DMS53 (cell line): ENCODE measurements at regions not wholly inside any gene's neighbourhood (a gene's known extent, or its start where the extent isn't known, plus 50 kb on each side); places are given as distances from the start of the nearest gene placed in this dataset.
"Not testable (repeated sequence)": the region's sequence is repeated elsewhere in the genome, so short reads cannot be mapped to it uniquely, and the experiment has no call there.

ENCODE experiments used
- DNase-seq: peaks from one replicate; lab custom pipeline; 2025; lab: John Stamatoyannopoulos, UW

- DNase-seq = no peak
Measured at GRCh38 chr3:181533811-181534210, 177.9 kb upstream of the SOX2 start.

GRCh38 chr3:181530584-181530983 lies 181.1 kb upstream of the SOX2 start:
- no peak for DNase-seq

GRCh38 chr3:181521831-181522230 lies 189.9 kb upstream of the SOX2 start:
- no peak for DNase-seq

- no peak for DNase-seq
Measured at GRCh38 chr3:181518222-181518621, 193.5 kb upstream of the SOX2 start.

GRCh38 chr3:181512787-181513186 lies 198.9 kb upstream of the SOX2 start:
- DNase-seq = no peak

- DNase-seq = no peak
Measured at GRCh38 chr3:181510500-181510899, 201.2 kb upstream of the SOX2 start.

GRCh38 chr3:181497358-181497757 lies 214.4 kb upstream of the SOX2 start:
- DNase-seq = no peak

GRCh38 chr3:181493423-181493822 lies 218.3 kb upstream of the SOX2 start:
- DNase-seq = no peak

- DNase-seq = no peak
Measured at GRCh38 chr3:181488536-181488935, 223.2 kb upstream of the SOX2 start.

- peak; percentile 63 for DNase-seq
Measured at GRCh38 chr3:181487236-181487978, 224.3 kb upstream of the SOX2 start.

- DNase-seq = peak; percentile 2
Measured at GRCh38 chr3:181486141-181486885, 225.4 kb upstream of the SOX2 start.

- DNase-seq = no peak
Measured at GRCh38 chr3:181484026-181484425, 227.7 kb upstream of the SOX2 start.

- not testable (repeated sequence) for DNase-seq
Measured at GRCh38 chr3:181475146-181475545, 236.6 kb upstream of the SOX2 start.

GRCh38 chr3:181470349-181470748 lies 241.4 kb upstream of the SOX2 start:
- no peak for DNase-seq

- DNase-seq = no peak
Measured at GRCh38 chr3:181464033-181464694, 247.6 kb upstream of the SOX2 start.

- no peak for DNase-seq
Measured at GRCh38 chr3:181461381-181461780, 250.3 kb upstream of the SOX2 start.

GRCh38 chr3:181459516-181459915 lies 252.2 kb upstream of the SOX2 start:
- DNase-seq = no peak

GRCh38 chr3:181458857-181459256 lies 252.9 kb upstream of the SOX2 start:
- no peak for DNase-seq

GRCh38 chr3:181457756-181458155 lies 254.0 kb upstream of the SOX2 start:
- no peak for DNase-seq

- DNase-seq = no peak
Measured at GRCh38 chr3:181457190-181457589, 254.5 kb upstream of the SOX2 start.

GRCh38 chr3:181455276-181455675 lies 256.4 kb upstream of the SOX2 start:
- DNase-seq = no peak

GRCh38 chr3:181454451-181455027 lies 257.2 kb upstream of the SOX2 start:
- no peak for DNase-seq

GRCh38 chr3:181446741-181447140 lies 265.0 kb upstream of the SOX2 start:
- no peak for DNase-seq
